NT2/D1 (cell line): ENCODE measurements at regions not wholly inside any gene's neighbourhood (a gene's known extent, or its start where the extent isn't known, plus 50 kb on each side); places are given as distances from the start of the nearest gene placed in this dataset.

ENCODE experiments used
- SUZ12 ChIP-seq: IDR thresholded peaks from 2 replicates; pipeline ENCODE4 v1.6.1; 2011; ENCODE audit not compliant: insufficient read length, insufficient read depth; ENCODE audit errors: extremely low read depth
- YY1 ChIP-seq: IDR thresholded peaks from 2 replicates; pipeline ENCODE4 v1.6.1; 2011; ENCODE audit not compliant: insufficient read length, insufficient read depth

DNA sequence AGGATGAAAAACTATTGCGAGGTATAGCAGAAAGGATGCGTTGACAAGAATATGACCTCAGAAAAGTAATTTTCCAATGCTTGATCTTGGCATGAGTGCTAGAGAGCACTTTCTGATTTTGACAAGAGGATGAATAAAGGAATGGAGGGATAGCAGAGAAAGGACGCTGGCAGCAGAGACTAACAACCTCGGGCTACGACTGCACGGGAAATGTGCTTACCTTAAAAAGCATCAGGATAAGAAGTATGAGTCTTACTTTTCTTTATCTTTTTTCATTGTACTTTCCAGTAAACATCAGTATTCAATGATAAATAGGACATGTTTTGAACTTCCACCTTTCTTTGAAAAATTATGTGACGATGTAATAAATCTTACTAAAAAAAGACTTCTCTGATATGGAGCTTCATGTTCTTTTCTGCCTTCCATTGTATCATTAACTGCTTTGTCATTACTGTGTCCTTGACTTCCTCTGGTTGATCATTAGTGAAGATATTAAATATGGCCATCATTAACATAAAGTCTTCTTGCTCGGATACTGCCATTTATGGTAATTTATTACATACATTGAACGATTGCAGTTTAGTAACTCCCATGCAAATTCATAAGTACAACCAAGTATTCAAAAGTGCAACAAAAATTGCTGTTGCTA is 265.6 kb downstream of the DSEL start:
- TF ChIP-seq SUZ12 (no peak), YY1 (no peak)
